ENCODE measurements at regions not wholly inside any gene's neighbourhood (a gene's known extent, or its start where the extent isn't known, plus 50 kb on each side); places are given as distances from the start of the nearest gene placed in this dataset.

DNA sequence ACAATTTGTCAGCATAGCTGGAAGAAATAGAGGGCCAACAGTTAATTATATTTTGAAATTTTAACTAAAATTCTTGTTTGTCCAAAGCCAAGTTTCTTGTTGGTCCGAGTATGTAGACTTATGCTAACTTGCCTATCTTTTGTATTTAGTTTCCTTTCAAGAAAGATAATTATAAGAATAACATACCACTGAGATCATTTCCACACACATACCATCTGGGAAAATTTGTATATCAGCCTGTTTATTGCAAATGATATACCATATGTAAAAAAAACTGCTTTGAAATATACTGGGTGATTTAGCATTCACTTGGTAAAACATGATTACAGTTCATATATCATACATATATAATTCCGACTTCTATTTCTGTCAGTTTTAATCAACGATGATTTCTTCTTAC is 84.7 kb upstream of the ANKRD50 start:
- no peak for DNase-seq

DNA sequence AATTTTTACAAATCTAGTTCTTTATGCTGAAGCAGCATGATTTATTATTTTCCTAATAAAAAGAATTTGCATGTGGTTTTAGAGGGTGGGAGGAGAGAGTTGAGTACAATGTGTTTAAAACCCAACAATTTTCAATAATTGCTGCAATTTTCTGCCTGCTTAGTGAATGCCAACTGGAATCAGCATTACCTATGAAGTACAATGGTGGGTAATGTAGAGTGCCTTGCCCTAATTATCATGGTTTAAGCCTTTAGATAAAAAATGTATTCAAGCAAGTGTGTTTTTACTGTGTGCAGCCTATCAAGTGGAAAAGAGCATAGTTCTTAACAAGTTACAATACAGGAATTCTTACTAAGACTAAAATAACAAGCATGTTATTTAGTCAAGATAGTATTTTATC is 77.9 kb upstream of the ANKRD50 start:
- DNase-seq, result no peak

- DNase-seq, result no peak
These were observed 74.1 kb upstream of the ANKRD50 start for GRCh38 chr4:124786634-124787033.

DNA sequence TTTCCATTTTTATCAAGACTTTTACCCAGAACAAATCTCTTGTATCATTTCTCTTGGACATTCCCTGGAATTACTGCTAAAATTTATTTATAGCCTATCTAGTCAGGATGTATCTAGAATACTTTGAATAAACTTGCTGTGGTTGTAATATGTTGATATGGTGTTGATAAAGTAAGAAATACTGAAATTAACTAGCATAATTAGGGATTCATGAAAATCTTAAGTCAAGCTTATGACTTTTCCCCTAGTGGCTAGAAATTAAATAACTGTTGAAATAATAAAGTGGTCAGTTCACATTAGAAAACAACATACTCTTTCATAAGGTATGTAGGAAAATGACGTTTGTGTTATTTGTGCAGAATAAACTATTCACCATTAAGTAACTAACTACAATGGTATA is 73.1 kb upstream of the ANKRD50 start:
- DNase-seq, result no peak

DNA sequence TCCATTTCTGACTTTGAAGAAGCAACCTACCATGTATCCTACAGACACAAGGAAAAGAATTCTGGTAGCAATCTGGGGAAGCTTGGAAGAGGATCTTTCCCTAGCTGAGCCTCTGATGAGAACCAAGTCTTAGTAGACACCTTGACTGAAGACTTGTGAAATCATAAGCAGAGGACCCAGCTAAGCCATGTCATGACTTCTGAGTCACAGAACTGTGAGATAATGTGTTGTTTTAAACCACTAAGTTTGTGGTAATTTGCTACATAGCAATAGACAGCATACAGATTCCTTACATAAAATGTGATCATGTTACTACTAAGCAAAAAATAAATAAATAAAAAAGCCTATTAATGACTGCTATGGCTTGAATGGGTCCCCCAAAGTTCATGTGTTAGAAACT is 71.3 kb upstream of the ANKRD50 start:
- DNase-seq, result no peak

GRCh38 chr4:124777007-124777406 is 64.5 kb upstream of the ANKRD50 start:
- no peak for DNase-seq

DNA sequence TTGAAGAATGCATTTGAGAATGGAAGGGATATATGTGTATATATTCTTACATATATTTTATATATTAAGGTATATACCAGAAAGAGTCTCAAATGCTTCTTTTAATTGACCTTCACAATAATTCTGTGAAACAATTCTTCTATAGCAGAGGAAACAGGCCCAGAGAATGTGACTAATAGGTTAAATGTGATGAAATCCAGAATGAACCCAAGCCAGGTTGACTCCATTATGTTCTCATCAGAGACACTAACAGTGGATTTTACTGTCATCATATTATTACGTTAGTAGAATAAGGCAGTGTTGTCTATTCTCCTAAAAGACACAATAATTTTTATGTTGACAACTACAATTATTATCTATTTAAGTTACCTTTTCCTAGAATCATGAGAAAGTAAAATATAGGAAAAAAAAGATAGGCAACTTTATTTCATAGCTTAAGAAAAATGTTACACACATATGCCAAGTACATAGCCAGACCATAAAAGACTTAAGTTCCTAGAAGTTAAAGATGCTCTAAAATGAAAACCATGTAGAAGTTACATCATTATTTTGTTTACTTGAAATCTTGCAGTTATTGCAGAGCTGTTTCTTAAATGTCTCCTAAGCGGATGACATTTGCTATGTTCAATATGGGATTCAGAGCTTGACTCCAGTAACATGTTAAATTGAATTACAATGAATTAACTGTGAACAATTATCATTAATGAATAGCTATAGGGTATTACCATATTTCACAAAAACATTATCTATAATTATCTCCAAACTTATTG is 56.2 kb upstream of the ANKRD50 start:
- DNase-seq, result no peak

DNA sequence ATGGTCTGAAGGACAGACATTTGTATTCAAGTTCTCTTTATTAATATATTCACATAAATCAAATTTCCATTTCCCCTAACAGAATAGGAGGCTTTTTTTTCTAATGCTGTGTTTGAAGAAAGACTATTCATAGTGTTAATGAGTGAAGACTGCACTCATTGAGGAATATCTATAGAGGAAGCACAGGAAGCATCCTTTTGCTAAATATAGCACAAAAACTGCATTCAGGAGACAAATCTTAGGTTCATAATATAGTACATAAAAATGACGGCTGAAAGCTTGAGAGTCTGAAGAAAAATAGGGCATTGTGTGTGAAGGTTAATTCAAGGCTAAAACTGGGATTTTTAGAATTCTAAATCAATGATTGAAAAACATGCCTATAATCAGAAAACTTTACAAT is 50.4 kb upstream of the ANKRD50 start:
- no peak for DNase-seq
